ENCODE measurements at regions not wholly inside any gene's neighbourhood (a gene's known extent, or its start where the extent isn't known, plus 50 kb on each side); places are given as distances from the start of the nearest gene placed in this dataset.
"Not testable (repeated sequence)": the region's sequence is repeated elsewhere in the genome, so short reads cannot be mapped to it uniquely, and the experiment has no call there.

DNA sequence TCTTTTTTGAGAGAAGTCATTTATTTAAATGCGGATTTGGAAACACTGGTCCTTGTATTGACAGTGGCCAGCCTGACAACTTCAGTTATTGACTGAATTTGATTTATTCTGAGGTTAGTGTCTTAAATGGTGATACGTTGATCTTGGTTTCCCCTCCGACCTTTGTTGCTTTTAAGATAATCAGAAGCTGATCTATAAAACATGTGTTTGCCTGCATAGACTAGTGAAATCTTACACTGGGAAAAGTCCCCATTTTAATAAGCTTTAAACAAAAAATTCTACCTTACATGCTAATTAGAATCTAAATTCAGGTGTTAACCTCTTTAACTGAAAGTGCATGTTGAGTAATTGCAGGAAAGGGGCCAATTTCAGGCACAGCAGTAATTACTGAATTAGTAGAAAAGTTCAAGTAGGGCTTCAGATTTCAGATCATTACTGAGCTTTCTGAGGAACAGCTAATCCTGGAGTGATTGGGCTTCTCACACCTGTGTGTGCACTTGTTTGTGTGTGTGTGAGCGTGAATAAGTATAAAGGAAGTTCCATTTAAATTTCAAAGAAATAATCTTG, 221.4 kb downstream of the SOX2 start:
- Histone ChIP-seq H3K9ac (ENCODE audit: extremely low read depth, low read length, poor library complexity, severe bottlenecking) (no peak overlapping the region), H3K36me3 (ENCODE audit: control insufficient read depth, insufficient read depth, low read length) (no peaks in the 10 kb centered on the region), H3K27me3 (ENCODE audit: control insufficient read depth, insufficient read depth, low read length, poor library complexity, severe bottlenecking) (no peaks in the 10 kb centered on the region), H3K4me1 (ENCODE audit: control insufficient read depth, insufficient read depth, low read length) (no peaks in the 10 kb centered on the region), H3K9me3 (ENCODE audit: control insufficient read depth, low read length) (no peaks in the 10 kb centered on the region), H3K27ac (ENCODE audit: low read depth, low read length) (no peak overlapping the region), H3K4me3 (ENCODE audit: low read length) (no peak overlapping the region)
- DNase-seq, result no peak
- TF ChIP-seq, protein P1, sequence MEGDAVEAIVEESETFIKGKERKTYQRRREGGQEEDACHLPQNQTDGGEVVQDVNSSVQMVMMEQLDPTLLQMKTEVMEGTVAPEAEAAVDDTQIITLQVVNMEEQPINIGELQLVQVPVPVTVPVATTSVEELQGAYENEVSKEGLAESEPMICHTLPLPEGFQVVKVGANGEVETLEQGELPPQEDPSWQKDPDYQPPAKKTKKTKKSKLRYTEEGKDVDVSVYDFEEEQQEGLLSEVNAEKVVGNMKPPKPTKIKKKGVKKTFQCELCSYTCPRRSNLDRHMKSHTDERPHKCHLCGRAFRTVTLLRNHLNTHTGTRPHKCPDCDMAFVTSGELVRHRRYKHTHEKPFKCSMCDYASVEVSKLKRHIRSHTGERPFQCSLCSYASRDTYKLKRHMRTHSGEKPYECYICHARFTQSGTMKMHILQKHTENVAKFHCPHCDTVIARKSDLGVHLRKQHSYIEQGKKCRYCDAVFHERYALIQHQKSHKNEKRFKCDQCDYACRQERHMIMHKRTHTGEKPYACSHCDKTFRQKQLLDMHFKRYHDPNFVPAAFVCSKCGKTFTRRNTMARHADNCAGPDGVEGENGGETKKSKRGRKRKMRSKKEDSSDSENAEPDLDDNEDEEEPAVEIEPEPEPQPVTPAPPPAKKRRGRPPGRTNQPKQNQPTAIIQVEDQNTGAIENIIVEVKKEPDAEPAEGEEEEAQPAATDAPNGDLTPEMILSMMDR (conservative IDR thresholded peaks at IDR 0.05), result no peak
- Mint-ChIP-seq H3K27me3 (ENCODE audit: insufficient read depth) (no peaks in the 10 kb centered on the region), H3K9me3 (peaks cover 3% of the 10 kb centered on the region), H3K4me3 (no peak overlapping the region), H3K36me3 (ENCODE audit: low read depth) (no peaks in the 10 kb centered on the region), H3K4me1 (no peaks in the 10 kb centered on the region), H3K27ac (no peak overlapping the region)
- WGBS, 2 experiments (ENCODE audit: insufficient coverage in 1 of 2, insufficient read length in 1 of 2), result 92 to 100% methylated on average over 1 to 3 of the region's 4 CpGs

DNA sequence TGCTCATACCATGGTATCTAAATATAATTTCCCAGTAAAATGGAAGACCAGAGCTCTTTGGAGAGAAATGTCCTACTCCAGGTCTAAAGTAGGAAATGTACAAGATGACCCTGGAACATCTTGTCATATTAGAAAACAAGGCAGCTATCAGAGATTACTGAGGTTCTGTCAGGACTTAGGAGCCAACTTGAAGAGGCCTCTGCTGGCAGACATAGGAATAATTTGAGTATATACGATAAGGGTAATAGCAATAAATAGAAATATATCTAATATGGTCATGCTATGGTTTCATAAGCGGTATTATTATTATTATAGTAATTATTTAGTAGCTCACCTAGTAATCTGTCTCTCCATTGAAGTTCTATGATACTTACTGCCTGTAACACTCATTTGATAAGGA, 224.2 kb downstream of the SOX2 start:
- Histone ChIP-seq H3K4me3 (ENCODE audit: low read length) (no peak overlapping the region), H3K27ac (ENCODE audit: low read depth, low read length) (no peak overlapping the region), H3K27me3 (ENCODE audit: control insufficient read depth, insufficient read depth, low read length, poor library complexity, severe bottlenecking) (no peaks in the 10 kb centered on the region), H3K36me3 (ENCODE audit: control insufficient read depth, insufficient read depth, low read length) (no peaks in the 10 kb centered on the region), H3K9me3 (ENCODE audit: control insufficient read depth, low read length) (no peaks in the 10 kb centered on the region), H3K4me1 (ENCODE audit: control insufficient read depth, insufficient read depth, low read length) (no peaks in the 10 kb centered on the region), H3K9ac (ENCODE audit: extremely low read depth, low read length, poor library complexity, severe bottlenecking) (no peak overlapping the region)
- no peak overlapping the region for H3K27ac Mint-ChIP-seq
- H3K4me3 Mint-ChIP-seq, result no peak overlapping the region
- H3K27me3 Mint-ChIP-seq (ENCODE audit: insufficient read depth), result no peaks in the 10 kb centered on the region
- no peaks in the 10 kb centered on the region for H3K36me3 Mint-ChIP-seq (ENCODE audit: low read depth)
- peaks cover 8% of the 10 kb centered on the region for H3K4me1 Mint-ChIP-seq
- TF ChIP-seq, protein P1 (conservative IDR thresholded peaks at IDR 0.05), result peak; percentile 31
- WGBS, 2 experiments (ENCODE audit: insufficient coverage in 1 of 2, insufficient read length in 1 of 2), result 100% methylated on average over 1 of the region's 2 CpGs; no CpG with 5 or more reads in 1 of the 2 experiments
- H3K9me3 Mint-ChIP-seq, result no peaks in the 10 kb centered on the region
- DNase-seq, result no peak

DNA sequence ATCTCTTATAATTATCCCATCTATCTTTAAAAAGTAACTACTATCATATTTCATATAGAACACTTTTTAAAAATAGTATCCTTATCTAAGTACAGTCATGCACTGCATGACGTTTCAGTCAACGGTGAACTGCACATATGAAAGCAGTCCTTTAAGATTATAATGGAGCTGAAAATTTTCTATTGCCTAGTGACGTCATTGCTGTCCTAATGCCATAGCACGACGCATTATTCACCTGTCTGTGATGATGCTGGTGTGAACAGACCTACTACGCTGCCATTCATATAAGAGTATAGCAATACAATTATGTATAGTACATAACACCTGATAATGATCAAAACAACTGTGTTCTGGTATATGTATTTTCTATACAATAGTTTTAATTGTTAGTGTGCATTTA, 225.0 kb downstream of the SOX2 start:
- Histone ChIP-seq H3K4me3 (ENCODE audit: low read length) (no peak overlapping the region), H3K27ac (ENCODE audit: low read depth, low read length) (no peak overlapping the region), H3K36me3 (ENCODE audit: control insufficient read depth, insufficient read depth, low read length) (no peaks in the 10 kb centered on the region), H3K9ac (ENCODE audit: extremely low read depth, low read length, poor library complexity, severe bottlenecking) (no peak overlapping the region), H3K9me3 (ENCODE audit: control insufficient read depth, low read length) (no peaks in the 10 kb centered on the region), H3K4me1 (ENCODE audit: control insufficient read depth, insufficient read depth, low read length) (no peaks in the 10 kb centered on the region), H3K27me3 (ENCODE audit: control insufficient read depth, insufficient read depth, low read length, poor library complexity, severe bottlenecking) (no peaks in the 10 kb centered on the region)
- no peak for DNase-seq
- no peaks in the 10 kb centered on the region for H3K9me3 Mint-ChIP-seq
- 86 to 100% methylated on average over 2 to 5 of the region's 6 CpGs for WGBS, 2 experiments (ENCODE audit: insufficient coverage in 1 of 2, insufficient read length in 1 of 2)
- peaks cover 16% of the 10 kb centered on the region for H3K4me1 Mint-ChIP-seq
- H3K27ac Mint-ChIP-seq, result no peak overlapping the region
- H3K36me3 Mint-ChIP-seq (ENCODE audit: low read depth), result no peaks in the 10 kb centered on the region
- TF ChIP-seq, protein P1 (conservative IDR thresholded peaks at IDR 0.05), result no peak
- no peaks in the 10 kb centered on the region for H3K27me3 Mint-ChIP-seq (ENCODE audit: insufficient read depth)
- no peak overlapping the region for H3K4me3 Mint-ChIP-seq

DNA sequence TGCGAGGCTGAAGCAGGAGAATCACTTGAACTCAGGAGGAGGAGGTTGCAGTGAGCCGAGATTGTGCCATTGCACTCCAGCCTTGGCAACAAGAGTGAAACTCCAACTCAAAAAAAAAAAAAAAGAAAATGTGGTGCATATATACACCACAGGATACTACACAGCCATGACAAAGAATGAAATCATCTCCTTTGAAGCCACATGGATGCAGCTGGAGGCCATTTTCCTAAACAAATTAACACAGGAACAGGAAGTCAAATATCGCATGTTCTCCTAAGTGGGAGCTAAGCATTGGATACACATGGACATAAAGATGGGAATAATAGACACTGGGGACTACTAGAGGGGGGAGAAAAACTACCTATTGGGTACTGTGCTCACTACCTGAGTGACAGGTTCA, 226.9 kb downstream of the SOX2 start:
- H3K4me1 ChIP-seq (ENCODE audit: control insufficient read depth, insufficient read depth, low read length), result peaks cover 13% of the 10 kb centered on the region
- H3K9ac ChIP-seq (ENCODE audit: extremely low read depth, low read length, poor library complexity, severe bottlenecking); DNase-seq; H3K27me3 ChIP-seq (ENCODE audit: control insufficient read depth, insufficient read depth, low read length, poor library complexity, severe bottlenecking); H3K9me3 ChIP-seq (ENCODE audit: control insufficient read depth, low read length); H3K36me3 Mint-ChIP-seq (ENCODE audit: low read depth); H3K36me3 ChIP-seq (ENCODE audit: control insufficient read depth, insufficient read depth, low read length); H3K27ac ChIP-seq (ENCODE audit: low read depth, low read length); H3K4me3 Mint-ChIP-seq; H3K4me3 ChIP-seq (ENCODE audit: low read length); H3K27ac Mint-ChIP-seq; H3K27me3 Mint-ChIP-seq (ENCODE audit: insufficient read depth); H3K9me3 Mint-ChIP-seq: not testable (repeated sequence)
- H3K4me1 Mint-ChIP-seq, result peaks cover 34% of the 10 kb centered on the region
- WGBS, 2 experiments (ENCODE audit: insufficient coverage in 1 of 2, insufficient read length in 1 of 2), result 93% methylated on average over 3 of the region's 3 CpGs; no CpG with 5 or more reads in 1 of the 2 experiments
